Heart left ventricle (tissue), 13 donors: ENCODE measurements at regions not wholly inside any gene's neighbourhood (a gene's known extent, or its start where the extent isn't known, plus 50 kb on each side); places are given as distances from the start of the nearest gene placed in this dataset.

Source experiments
- CTCF ChIP-seq, 12 donors: fragments of 200-600 bp; sonication (generic) in 4 of 12; IDR thresholded peaks; one replicate each; pipeline versions ENCODE4 v1.5.0 to v1.8.0; 2018 to 2022; ENCODE audit warnings: antibody characterized with exemption in 12 of 12, mild to moderate bottlenecking in 5 of 12
- POLR2A ChIP-seq, 2 donors: fragments of 450-650 bp; IDR thresholded peaks; one replicate each; pipeline ENCODE4 v1.6.1; 2017; ENCODE audit warnings: antibody characterized with exemption in 2 of 2, mild to moderate bottlenecking in 2 of 2, moderate library complexity in 2 of 2
- donor health status: ischemic (EF 13 %, LVEDD 7.1; RV severe dilation, severe dysfunction).
- donor health status: DM: no; HTN: yes; CAD: no.
- donor health status: DM: no; HTN: no; CAD: no.
- donor health status: ischemic (EF 25% LVEDD 6.9; RV normal size, moderate dysfunction).
- donor health status: ischemic (EF 25% LVEDD 5.7; RV mildly dilated, moderate dysfunction).
- donor health status: ischemic (EF 35%, LVEDD 5.7; RV mildly dilated, moderate dysfunction).
- donor health status: nonischemic (EF 11% LVEDD 7.7; RV severe dilation, severe dysfunction).
- donor health status: DM: yes; HTN: yes; CAD: no.
- donor health status: PGD.
- donor health status: ischemic (EF 29% LVEDD 5.4; RV normal size, mild dysfunction).
- donor health status: nonischemic (EF 23%, LVEDD 6.1; RV moderate dilation, normal function).

DNA sequence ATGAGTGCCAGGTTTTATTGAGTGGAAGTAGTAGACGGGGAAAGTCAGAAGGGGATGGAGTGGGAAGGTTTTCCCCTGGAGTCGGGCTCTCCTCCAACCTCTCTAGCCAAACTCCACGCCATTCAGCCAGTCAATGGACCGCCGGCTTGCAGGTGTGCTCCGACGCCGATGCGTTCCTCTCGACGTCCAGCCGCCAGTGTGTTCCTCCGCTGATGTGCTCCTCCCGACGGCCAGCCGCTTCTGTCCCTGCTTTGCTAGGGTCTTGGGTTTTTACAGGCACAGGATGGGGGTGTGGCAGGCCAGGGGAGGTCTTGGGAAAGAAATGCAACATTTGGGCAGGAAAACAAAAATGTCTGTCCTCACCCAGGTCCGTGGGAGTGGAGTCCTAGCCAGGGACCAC, 94.3 kb upstream of the TEX51 start:
- no peak for TF ChIP-seq CTCF (IDR thresholded peaks at IDR 0.05)
- no peak for TF ChIP-seq POLR2A (IDR thresholded peaks at IDR 0.05)
